Kidney (tissue), 13 donors: ENCODE measurements at regions not wholly inside any gene's neighbourhood (a gene's known extent, or its start where the extent isn't known, plus 50 kb on each side); places are given as distances from the start of the nearest gene placed in this dataset.

Experiments
- DNase-seq, 5 donors: peaks; one replicate each; pipeline ENCODE4 v3.0.0-alpha.2; 2013 to 2020
- FAIRE-seq: peaks from 2 replicates; lab custom pipeline; 2012; peaks lifted over from hg19 to GRCh38; lab: Jason Lieb, UNC
- H3K27ac ChIP-seq, 2 donors: one replicate each; pipeline ENCODE4 v1.7.0; 2013; ENCODE audit warnings: low read depth in 2 of 2, low read length in 2 of 2, inconsistent platforms in 1 of 2
- H3K27me3 ChIP-seq: one replicate; pipeline ENCODE4 v1.7.1; 2013; ENCODE audit warnings: low read length, inconsistent platforms; ENCODE audit not compliant: control insufficient read depth, insufficient read depth
- H3K36me3 ChIP-seq, 3 donors: one replicate each; pipeline versions ENCODE4 v1.7.0 to v1.7.1; 2013; ENCODE audit warnings: low read length in 3 of 3, control low read depth in 1 of 3, inconsistent platforms in 1 of 3; ENCODE audit not compliant: insufficient read depth in 3 of 3, control insufficient read depth in 2 of 3
- H3K4me1 ChIP-seq, 3 donors: one replicate each; pipeline versions ENCODE4 v1.7.0 to v1.7.1; 2013; ENCODE audit warnings: low read length in 3 of 3, inconsistent platforms in 1 of 3, low read depth in 1 of 3; ENCODE audit not compliant: control insufficient read depth in 2 of 3, insufficient read depth in 2 of 3
- H3K4me3 ChIP-seq, 3 donors: one replicate each; pipeline versions ENCODE4 v1.7.0 to v1.8.1; 2013; ENCODE audit warnings: low read length in 3 of 3, control low read depth in 1 of 3, inconsistent platforms in 1 of 3
- H3K9ac ChIP-seq, 3 donors: one replicate each; pipeline versions ENCODE4 v1.7.0 to v1.7.1; 2013; ENCODE audit warnings: low read length in 3 of 3, control low read depth in 1 of 3, inconsistent platforms in 1 of 3
- H3K9me3 ChIP-seq, 3 donors: one replicate each; pipeline versions ENCODE4 v1.7.0 to v1.7.1; 2013; ENCODE audit warnings: low read length in 3 of 3, control low read depth in 1 of 3, inconsistent platforms in 1 of 3; ENCODE audit not compliant: control insufficient read depth in 2 of 3, insufficient read depth in 1 of 3
- CTCF ChIP-seq: IDR thresholded peaks from 3 replicates; pipeline ENCODE4 v1.5.1; 2012; ENCODE audit warnings: mild to moderate bottlenecking, moderate library complexity, borderline replicate concordance; ENCODE audit not compliant: insufficient read depth; ENCODE audit errors: extremely low read depth
- intact Hi-C: fragments of 100-400 bp; cut with DNase I; formaldehyde crosslinking; loops from one replicate; pipeline ENCODE4 v1.11.1; 2022
- donor health status: control.
- donor health status: control.
- donor health status: control.
- donor health status: control.
- donor health status: control.
- donor health status: DM: yes; HTN: yes; CAD: no.
- donor health status: Normal renal cell carcinoma (clear cell type).

- no peak for TF ChIP-seq CTCF
- DNase-seq (no peak), FAIRE-seq (no peak)
- H3K4me1 ChIP-seq, result no peaks in the 10 kb centered on the region
- H3K27ac ChIP-seq, result no peak overlapping the region
- H3K9ac ChIP-seq, result no peak overlapping the region
- intact Hi-C loops, result no loop called here
- H3K9me3 ChIP-seq, result no peaks in the 10 kb centered on the region
- no peaks in the 10 kb centered on the region for H3K36me3 ChIP-seq
- H3K27me3 ChIP-seq, result no peaks in the 10 kb centered on the region
- no peak overlapping the region for H3K4me3 ChIP-seq
These were observed 175.9 kb upstream of the ETAA1 start for GRCh38 chr2:67221266-67221665.

- Histone ChIP-seq H3K4me3 (no peak overlapping the region), H3K4me1 (no peaks in the 10 kb centered on the region), H3K9ac (no peak overlapping the region), H3K27ac (no peak overlapping the region), H3K36me3 (no peaks in the 10 kb centered on the region), H3K9me3 (no peaks in the 10 kb centered on the region), H3K27me3 (no peaks in the 10 kb centered on the region)
- no peak for TF ChIP-seq CTCF
- FAIRE-seq (no peak), DNase-seq (no peak)
- intact Hi-C loops, result no loop called here
These were observed 171.7 kb upstream of the ETAA1 start for GRCh38 chr2:67225287-67225973.

- intact Hi-C loops, result no loop called here
- no peaks in the 10 kb centered on the region for H3K4me1 ChIP-seq
- H3K36me3 ChIP-seq, result no peaks in the 10 kb centered on the region
- FAIRE-seq (no peak), DNase-seq (no peak)
- H3K9ac ChIP-seq, result no peak overlapping the region
- H3K27me3 ChIP-seq, result no peaks in the 10 kb centered on the region
- H3K4me3 ChIP-seq, result no peak overlapping the region
- no peak for TF ChIP-seq CTCF
- H3K9me3 ChIP-seq, result no peaks in the 10 kb centered on the region
- no peak overlapping the region for H3K27ac ChIP-seq
These were observed 167.4 kb upstream of the ETAA1 start for GRCh38 chr2:67229706-67230105.

- no peaks in the 10 kb centered on the region for H3K27me3 ChIP-seq
- TF ChIP-seq CTCF, result no peak
- no peaks in the 10 kb centered on the region for H3K4me1 ChIP-seq
- no peaks in the 10 kb centered on the region for H3K36me3 ChIP-seq
- DNase-seq (no peak), FAIRE-seq (no peak)
- intact Hi-C loops, result no loop called here
- no peaks in the 10 kb centered on the region for H3K9me3 ChIP-seq
- no peak overlapping the region for H3K4me3 ChIP-seq
- no peak overlapping the region for H3K27ac ChIP-seq
- no peak overlapping the region for H3K9ac ChIP-seq
These were observed 164.2 kb upstream of the ETAA1 start for GRCh38 chr2:67232936-67233335.
